ACHN (cell line): ENCODE measurements at regions not wholly inside any gene's neighbourhood (a gene's known extent, or its start where the extent isn't known, plus 50 kb on each side); places are given as distances from the start of the nearest gene placed in this dataset.
"Not testable (repeated sequence)": the region's sequence is repeated elsewhere in the genome, so short reads cannot be mapped to it uniquely, and the experiment has no call there.

Experiments used
- DNase-seq: peaks from one replicate; pipeline ENCODE4 v3.0.0-alpha.2; 2015
- in situ Hi-C: cut with HindIII; loops from 2 replicates; pipeline ENCODE4 v1.10.0; 2017; ENCODE audit warnings: low sequenced_read_pairs, low pct_ligation_motif_present, low pct_unique_long_range_greater_than_20kb

DNA sequence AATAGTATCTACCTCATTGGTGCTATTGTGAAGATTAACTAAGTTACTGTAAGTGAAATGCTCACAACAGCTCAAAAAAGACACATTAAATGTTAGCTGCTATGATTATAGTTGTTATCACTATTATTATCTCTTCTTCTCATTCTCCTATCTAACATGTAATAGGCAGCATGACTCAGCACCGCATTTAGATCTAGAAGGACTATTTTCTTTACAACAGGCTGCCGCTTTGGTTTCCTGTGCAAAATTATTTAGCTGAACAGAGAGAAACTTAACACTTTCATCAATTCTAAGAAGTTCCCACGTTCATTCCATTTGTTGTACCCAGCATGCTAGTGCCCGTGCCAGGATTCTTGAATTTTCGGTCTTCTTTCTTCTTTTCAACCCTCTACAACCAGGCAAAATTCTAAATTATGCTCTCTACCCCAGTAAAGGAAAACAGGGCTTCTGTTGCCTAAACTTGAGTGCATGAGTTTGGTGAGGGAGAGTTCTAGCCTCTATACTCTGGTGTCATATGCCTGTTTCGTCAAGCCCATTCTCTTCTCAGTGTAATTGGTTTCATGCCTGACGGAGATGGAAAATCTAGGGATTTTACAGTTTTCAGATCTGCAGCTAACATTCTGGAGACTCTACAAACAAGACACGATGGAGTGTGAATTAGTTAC, 378.9 kb downstream of the PPP1R2C start:
- in situ Hi-C loops: no loop called here
- DNase-seq: no peak

DNA sequence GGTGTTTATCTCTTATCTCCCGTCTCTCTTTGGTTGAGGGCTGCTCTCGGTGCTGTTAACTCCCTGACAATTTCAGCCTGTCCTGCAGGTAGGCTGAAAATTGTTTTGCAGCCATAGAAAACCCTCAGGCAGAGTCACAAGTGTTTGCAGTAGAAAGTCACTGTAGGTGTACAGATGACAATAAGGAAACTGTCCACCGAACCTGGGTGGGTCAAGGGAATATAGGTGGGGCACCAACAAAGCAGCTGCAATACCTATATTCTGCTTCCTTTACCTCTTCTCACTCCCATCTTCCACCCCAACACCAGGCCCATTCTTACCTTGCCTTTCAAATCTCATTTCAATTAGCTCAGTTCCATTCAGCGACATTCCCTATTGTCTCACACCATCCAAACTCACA, 381.8 kb downstream of the PPP1R2C start:
- in situ Hi-C loops: no loop called here

GRCh38 chrX:42392846-42393245, 385.1 kb downstream of the PPP1R2C start:
- no peak for DNase-seq
- in situ Hi-C loops: no loop called here

More for the DNA sequence above, 381.8 kb downstream of the PPP1R2C start:
- DNase-seq: no peak

DNA sequence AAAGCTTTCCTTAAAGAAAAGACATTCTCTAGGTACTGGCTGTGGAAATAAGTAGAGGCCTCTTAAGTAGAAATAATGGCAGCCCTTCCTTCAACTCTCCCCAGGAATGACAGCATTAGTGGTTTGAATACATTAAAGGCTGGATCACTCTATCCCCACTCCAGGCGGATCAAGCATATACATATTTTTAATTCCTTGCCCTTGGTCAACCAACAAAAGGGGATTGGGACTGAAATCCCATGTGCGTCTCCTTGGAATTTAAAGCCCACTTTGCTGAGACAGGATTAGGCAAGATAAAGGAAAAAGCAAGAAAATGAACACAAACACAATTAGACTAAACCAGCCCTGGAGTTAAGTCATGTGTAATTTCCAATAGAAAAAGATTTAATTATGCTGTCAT, 391.3 kb downstream of the PPP1R2C start:
- in situ Hi-C loops: no loop called here
- no peak for DNase-seq

DNA sequence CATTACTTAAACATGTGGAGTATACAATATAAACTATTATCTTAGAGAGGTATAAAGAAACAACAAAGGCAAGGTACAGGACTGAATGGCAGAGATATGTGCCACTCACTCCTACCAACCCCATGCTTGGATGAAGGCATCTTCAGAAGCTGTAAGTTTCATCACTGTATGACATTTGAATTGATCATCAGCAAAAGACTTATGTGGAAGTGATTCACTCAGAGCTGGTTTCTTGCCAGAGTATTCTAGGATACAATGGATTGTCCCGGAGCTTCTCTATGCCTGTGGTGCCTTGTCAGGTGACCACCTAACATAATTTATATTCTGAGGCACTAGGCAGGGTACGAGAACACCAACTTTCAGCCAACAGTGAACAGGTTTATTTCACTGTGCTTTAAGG, 392.2 kb downstream of the PPP1R2C start:
- DNase-seq: no peak
- in situ Hi-C loops: no loop called here

- no peak for DNase-seq
- in situ Hi-C loops: no loop called here
Measured at GRCh38 chrX:42384956-42385355, 393.0 kb downstream of the PPP1R2C start.

DNA sequence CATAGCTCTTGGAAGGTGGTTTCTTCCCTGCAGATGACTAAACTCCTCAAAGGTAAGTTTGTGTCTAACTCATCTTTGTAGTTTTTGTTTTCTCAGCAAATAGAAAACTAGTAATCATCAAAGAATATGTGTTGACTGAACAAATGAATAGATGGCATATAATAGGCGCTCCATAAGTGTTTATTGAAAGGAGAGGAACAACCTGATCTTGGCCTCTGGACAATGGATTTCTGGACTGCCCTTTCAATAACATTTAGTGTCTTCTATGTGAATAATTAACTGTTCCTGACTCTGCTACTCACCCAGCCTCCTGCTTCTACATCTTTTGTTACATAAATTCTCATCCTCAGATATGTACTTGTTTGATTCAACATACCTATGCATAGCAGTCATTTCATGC, 399.1 kb downstream of the PPP1R2C start:
- no peak for DNase-seq
- in situ Hi-C loops: no loop called here

DNA sequence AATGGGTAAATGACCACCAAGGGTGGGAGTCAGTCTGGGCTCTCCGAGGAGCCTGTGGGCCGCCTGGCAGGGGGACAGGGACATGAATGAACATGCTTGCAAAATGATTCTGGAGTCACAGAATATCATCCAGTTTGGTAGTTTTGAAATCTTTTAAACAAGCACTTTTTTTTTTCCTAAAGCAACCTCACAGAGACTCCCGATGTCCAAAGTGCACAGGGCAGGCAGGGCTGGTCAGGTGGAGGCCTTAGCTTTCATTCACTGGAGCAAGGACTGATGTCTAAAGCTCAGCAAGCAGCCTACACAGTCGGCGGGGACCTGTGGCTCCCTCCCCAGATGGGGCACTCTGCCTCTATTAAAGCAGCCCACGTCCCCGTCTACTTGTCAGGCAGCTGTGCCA, 402.9 kb downstream of the PPP1R2C start:
- in situ Hi-C loops: no loop called here
- no peak for DNase-seq

- DNase-seq: no peak
Measured at GRCh38 chrX:42366181-42366580, 411.8 kb downstream of the PPP1R2C start.

GRCh38 chrX:42362219-42362618, 415.7 kb downstream of the PPP1R2C start:
- in situ Hi-C loops: no loop called here
- no peak for DNase-seq

More at GRCh38 chrX:42366181-42366580, 411.8 kb downstream of the PPP1R2C start:
- in situ Hi-C loops: no loop called here

- in situ Hi-C loops, DNase-seq: not testable (repeated sequence)
Measured at GRCh38 chrX:42342981-42343380, 419.6 kb upstream of the CASK start.
